ENCODE measurements at regions not wholly inside any gene's neighbourhood (a gene's known extent, or its start where the extent isn't known, plus 50 kb on each side); places are given as distances from the start of the nearest gene placed in this dataset.

GRCh38 chr2:176447616-176448015 is 178.4 kb downstream of the MTX2 start:
- no peak for TF ChIP-seq EZH2 (IDR thresholded peaks at IDR 0.05; ENCODE audit: borderline replicate concordance, low read depth, low read length, poor library complexity, severe bottlenecking)
- TF ChIP-seq, protein P1, sequence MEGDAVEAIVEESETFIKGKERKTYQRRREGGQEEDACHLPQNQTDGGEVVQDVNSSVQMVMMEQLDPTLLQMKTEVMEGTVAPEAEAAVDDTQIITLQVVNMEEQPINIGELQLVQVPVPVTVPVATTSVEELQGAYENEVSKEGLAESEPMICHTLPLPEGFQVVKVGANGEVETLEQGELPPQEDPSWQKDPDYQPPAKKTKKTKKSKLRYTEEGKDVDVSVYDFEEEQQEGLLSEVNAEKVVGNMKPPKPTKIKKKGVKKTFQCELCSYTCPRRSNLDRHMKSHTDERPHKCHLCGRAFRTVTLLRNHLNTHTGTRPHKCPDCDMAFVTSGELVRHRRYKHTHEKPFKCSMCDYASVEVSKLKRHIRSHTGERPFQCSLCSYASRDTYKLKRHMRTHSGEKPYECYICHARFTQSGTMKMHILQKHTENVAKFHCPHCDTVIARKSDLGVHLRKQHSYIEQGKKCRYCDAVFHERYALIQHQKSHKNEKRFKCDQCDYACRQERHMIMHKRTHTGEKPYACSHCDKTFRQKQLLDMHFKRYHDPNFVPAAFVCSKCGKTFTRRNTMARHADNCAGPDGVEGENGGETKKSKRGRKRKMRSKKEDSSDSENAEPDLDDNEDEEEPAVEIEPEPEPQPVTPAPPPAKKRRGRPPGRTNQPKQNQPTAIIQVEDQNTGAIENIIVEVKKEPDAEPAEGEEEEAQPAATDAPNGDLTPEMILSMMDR (conservative IDR thresholded peaks at IDR 0.05; ENCODE audit: low read depth, low read length): no peak

GRCh38 chr2:176449852-176450251 is 180.6 kb downstream of the MTX2 start:
- ChIA-PET CTCF (no interaction called here), POLR2A (ENCODE audit: low non-redundant PET) (interaction anchor here (0.6 kb wide), 1 partner anchor 17 kb away, joined by 3 read pairs; no protein-coding TSS in a partner anchor)
- Histone ChIP-seq H3K36me3 (ENCODE audit: insufficient read depth, low read length, poor library complexity, severe bottlenecking) (no peaks in the 10 kb centered on the region), H3K27ac (ENCODE audit: low read depth, low read length, poor library complexity, severe bottlenecking) (no peak overlapping the region), H3K27me3 (replicated peaks; ENCODE audit: insufficient read depth, low read depth, low read length, poor library complexity) (no peaks in the 10 kb centered on the region), H3K4me1 (ENCODE audit: insufficient read depth, low read length, poor library complexity, severe bottlenecking) (peaks cover 11% of the 10 kb centered on the region), H3K4me3 (ENCODE audit: low read depth, low read length, poor library complexity, severe bottlenecking) (no peak overlapping the region), H3K9me3 (ENCODE audit: low read depth, low read length, poor library complexity, severe bottlenecking) (no peaks in the 10 kb centered on the region)
- BruUV-seq (replicated peaks): no TSS peak
- TF ChIP-seq, protein P1 (conservative IDR thresholded peaks at IDR 0.05; ENCODE audit: low read depth, low read length): no peak
- TF ChIP-seq EZH2 (IDR thresholded peaks at IDR 0.05; ENCODE audit: borderline replicate concordance, low read depth, low read length, poor library complexity, severe bottlenecking): no peak
- intact Hi-C loops (cut with micrococcal nuclease; ENCODE audit: unreplicated experiment): no loop called here
- DNase-seq (ENCODE audit: low spot score): no peak

More at GRCh38 chr2:176447616-176448015, 178.4 kb downstream of the MTX2 start:
- Histone ChIP-seq H3K4me1 (ENCODE audit: insufficient read depth, low read length, poor library complexity, severe bottlenecking) (peaks cover 6% of the 10 kb centered on the region), H3K27me3 (replicated peaks; ENCODE audit: insufficient read depth, low read depth, low read length, poor library complexity) (no peaks in the 10 kb centered on the region), H3K4me3 (ENCODE audit: low read depth, low read length, poor library complexity, severe bottlenecking) (no peak overlapping the region), H3K9me3 (ENCODE audit: low read depth, low read length, poor library complexity, severe bottlenecking) (no peaks in the 10 kb centered on the region), H3K27ac (ENCODE audit: low read depth, low read length, poor library complexity, severe bottlenecking) (no peak overlapping the region), H3K36me3 (ENCODE audit: insufficient read depth, low read length, poor library complexity, severe bottlenecking) (no peaks in the 10 kb centered on the region)
- DNase-seq (ENCODE audit: low spot score): no peak
- POLR2A ChIA-PET (ENCODE audit: low non-redundant PET): no interaction called here
- CTCF ChIA-PET: no interaction called here
- no TSS peak for BruUV-seq (replicated peaks)
- intact Hi-C loops (cut with micrococcal nuclease; ENCODE audit: unreplicated experiment): no loop called here

DNA sequence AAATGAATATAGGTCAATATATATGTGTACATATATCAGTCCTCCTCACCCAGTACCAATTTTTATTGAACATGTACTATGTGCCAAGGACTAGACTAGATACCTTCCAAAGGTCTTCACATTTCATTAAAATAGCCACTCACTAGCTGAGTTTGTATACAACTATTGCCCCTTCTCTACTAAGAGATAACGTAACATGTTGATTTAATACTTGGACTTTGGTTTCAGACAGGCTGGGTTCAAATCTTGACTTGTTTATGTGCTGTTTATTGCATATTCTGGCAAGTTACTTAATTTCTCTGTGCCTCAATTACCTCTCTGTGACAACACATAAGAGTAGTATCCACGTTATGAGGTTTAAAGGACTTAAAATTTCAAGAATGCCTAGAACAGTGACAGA is 184.5 kb downstream of the MTX2 start:
- ChIA-PET CTCF (no interaction called here), POLR2A (ENCODE audit: low non-redundant PET) (no interaction called here)
- Histone ChIP-seq H3K27me3 (replicated peaks; ENCODE audit: insufficient read depth, low read depth, low read length, poor library complexity) (no peaks in the 10 kb centered on the region), H3K9me3 (ENCODE audit: low read depth, low read length, poor library complexity, severe bottlenecking) (no peaks in the 10 kb centered on the region), H3K27ac (ENCODE audit: low read depth, low read length, poor library complexity, severe bottlenecking) (no peak overlapping the region), H3K4me3 (ENCODE audit: low read depth, low read length, poor library complexity, severe bottlenecking) (no peak overlapping the region), H3K36me3 (ENCODE audit: insufficient read depth, low read length, poor library complexity, severe bottlenecking) (no peaks in the 10 kb centered on the region), H3K4me1 (ENCODE audit: insufficient read depth, low read length, poor library complexity, severe bottlenecking) (peaks cover 14% of the 10 kb centered on the region)
- no TSS peak for BruUV-seq (replicated peaks)
- intact Hi-C loops (cut with micrococcal nuclease; ENCODE audit: unreplicated experiment): loop anchor here (2.0 kb wide), 2 partner anchors 99 to 313 kb away; no protein-coding TSS in a partner anchor
- no peak for DNase-seq (ENCODE audit: low spot score)
- no peak for TF ChIP-seq EZH2 (IDR thresholded peaks at IDR 0.05; ENCODE audit: borderline replicate concordance, low read depth, low read length, poor library complexity, severe bottlenecking)
- TF ChIP-seq, protein P1 (conservative IDR thresholded peaks at IDR 0.05; ENCODE audit: low read depth, low read length): no peak
